ENCODE measurements at regions not wholly inside any gene's neighbourhood (a gene's known extent, or its start where the extent isn't known, plus 50 kb on each side); places are given as distances from the start of the nearest gene placed in this dataset.

DNA sequence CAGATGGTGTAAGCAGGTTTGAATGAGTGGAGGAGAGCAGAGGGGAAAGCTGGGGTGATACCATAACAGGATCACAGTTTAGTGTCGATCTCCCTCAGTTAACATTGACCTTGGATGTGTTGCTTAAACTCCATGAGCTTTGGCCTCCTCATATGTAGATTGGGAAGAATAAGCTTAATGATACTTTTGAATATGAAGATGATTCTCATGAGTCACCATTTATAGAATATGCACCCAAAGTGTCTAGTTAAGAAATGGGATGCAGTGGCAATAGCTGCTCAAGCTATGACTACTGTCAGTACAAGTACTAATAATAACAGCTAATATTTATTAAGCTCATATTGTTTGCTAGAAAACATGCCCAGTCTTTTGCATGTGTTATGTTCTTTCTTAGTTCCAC is 236.2 kb upstream of the KIRREL3 start:
- Mint-ChIP-seq H3K36me3 (no peaks in the 10 kb centered on the region), H3K27me3 (ENCODE audit: low read depth) (no peaks in the 10 kb centered on the region; the same call in 1 of the 2 replicates), H3K9me3 (no peaks in the 10 kb centered on the region), H3K27ac (no peak overlapping the region), H3K4me3 (no peak overlapping the region), H3K4me1 (no peaks in the 10 kb centered on the region)
- POLR2A ChIA-PET: no interaction called here
- TF ChIP-seq ETV6 (CRISPR knock-in tag; IDR thresholded peaks at IDR 0.05) (no peak), SMAD4 (CRISPR knock-in tag; IDR thresholded peaks at IDR 0.05) (no peak), NFYB (CRISPR knock-in tag; conservative IDR thresholded peaks at IDR 0.05; ENCODE audit: low read depth) (no peak), SP1 (CRISPR knock-in tag; conservative IDR thresholded peaks at IDR 0.05) (no peak), JUN (CRISPR knock-in tag; IDR thresholded peaks at IDR 0.05) (no peak), ZNF425 (CRISPR knock-in tag; conservative IDR thresholded peaks at IDR 0.05) (no peak), ZMAT4 (CRISPR knock-in tag; IDR thresholded peaks at IDR 0.05) (no peak), ZNF423 (CRISPR knock-in tag; IDR thresholded peaks at IDR 0.05) (no peak), GTF2I (CRISPR knock-in tag; conservative IDR thresholded peaks at IDR 0.05) (no peak), ZNF416 (CRISPR knock-in tag; IDR thresholded peaks at IDR 0.05) (no peak), NR2C2 (CRISPR knock-in tag; IDR thresholded peaks at IDR 0.05) (no peak), NFE2L1 (CRISPR knock-in tag; IDR thresholded peaks at IDR 0.05) (no peak), ZNF219 (CRISPR knock-in tag; IDR thresholded peaks at IDR 0.05; ENCODE audit: borderline replicate concordance) (no peak)
- TF ChIP-seq, protein P1, sequence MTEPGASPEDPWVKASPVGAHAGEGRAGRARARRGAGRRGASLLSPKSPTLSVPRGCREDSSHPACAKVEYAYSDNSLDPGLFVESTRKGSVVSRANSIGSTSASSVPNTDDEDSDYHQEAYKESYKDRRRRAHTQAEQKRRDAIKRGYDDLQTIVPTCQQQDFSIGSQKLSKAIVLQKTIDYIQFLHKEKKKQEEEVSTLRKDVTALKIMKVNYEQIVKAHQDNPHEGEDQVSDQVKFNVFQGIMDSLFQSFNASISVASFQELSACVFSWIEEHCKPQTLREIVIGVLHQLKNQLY (CRISPR knock-in tag; IDR thresholded peaks at IDR 0.05): no peak
- TF ChIP-seq, protein P2, sequence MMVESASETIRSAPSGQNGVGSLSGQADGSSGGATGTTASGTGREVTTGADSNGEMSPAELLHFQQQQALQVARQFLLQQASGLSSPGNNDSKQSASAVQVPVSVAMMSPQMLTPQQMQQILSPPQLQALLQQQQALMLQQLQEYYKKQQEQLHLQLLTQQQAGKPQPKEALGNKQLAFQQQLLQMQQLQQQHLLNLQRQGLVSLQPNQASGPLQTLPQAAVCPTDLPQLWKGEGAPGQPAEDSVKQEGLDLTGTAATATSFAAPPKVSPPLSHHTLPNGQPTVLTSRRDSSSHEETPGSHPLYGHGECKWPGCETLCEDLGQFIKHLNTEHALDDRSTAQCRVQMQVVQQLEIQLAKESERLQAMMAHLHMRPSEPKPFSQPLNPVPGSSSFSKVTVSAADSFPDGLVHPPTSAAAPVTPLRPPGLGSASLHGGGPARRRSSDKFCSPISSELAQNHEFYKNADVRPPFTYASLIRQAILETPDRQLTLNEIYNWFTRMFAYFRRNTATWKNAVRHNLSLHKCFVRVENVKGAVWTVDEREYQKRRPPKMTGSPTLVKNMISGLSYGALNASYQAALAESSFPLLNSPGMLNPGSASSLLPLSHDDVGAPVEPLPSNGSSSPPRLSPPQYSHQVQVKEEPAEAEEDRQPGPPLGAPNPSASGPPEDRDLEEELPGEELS (CRISPR knock-in tag; IDR thresholded peaks at IDR 0.05): no peak
- TF ChIP-seq, protein P3, sequence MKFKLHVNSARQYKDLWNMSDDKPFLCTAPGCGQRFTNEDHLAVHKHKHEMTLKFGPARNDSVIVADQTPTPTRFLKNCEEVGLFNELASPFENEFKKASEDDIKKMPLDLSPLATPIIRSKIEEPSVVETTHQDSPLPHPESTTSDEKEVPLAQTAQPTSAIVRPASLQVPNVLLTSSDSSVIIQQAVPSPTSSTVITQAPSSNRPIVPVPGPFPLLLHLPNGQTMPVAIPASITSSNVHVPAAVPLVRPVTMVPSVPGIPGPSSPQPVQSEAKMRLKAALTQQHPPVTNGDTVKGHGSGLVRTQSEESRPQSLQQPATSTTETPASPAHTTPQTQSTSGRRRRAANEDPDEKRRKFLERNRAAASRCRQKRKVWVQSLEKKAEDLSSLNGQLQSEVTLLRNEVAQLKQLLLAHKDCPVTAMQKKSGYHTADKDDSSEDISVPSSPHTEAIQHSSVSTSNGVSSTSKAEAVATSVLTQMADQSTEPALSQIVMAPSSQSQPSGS (CRISPR knock-in tag; IDR thresholded peaks at IDR 0.05; ENCODE audit: borderline replicate concordance, low read depth): no peak
- TF ChIP-seq, protein P4, sequence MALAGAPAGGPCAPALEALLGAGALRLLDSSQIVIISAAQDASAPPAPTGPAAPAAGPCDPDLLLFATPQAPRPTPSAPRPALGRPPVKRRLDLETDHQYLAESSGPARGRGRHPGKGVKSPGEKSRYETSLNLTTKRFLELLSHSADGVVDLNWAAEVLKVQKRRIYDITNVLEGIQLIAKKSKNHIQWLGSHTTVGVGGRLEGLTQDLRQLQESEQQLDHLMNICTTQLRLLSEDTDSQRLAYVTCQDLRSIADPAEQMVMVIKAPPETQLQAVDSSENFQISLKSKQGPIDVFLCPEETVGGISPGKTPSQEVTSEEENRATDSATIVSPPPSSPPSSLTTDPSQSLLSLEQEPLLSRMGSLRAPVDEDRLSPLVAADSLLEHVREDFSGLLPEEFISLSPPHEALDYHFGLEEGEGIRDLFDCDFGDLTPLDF (CRISPR knock-in tag; IDR thresholded peaks at IDR 0.05): no peak
- TF ChIP-seq, protein P5, sequence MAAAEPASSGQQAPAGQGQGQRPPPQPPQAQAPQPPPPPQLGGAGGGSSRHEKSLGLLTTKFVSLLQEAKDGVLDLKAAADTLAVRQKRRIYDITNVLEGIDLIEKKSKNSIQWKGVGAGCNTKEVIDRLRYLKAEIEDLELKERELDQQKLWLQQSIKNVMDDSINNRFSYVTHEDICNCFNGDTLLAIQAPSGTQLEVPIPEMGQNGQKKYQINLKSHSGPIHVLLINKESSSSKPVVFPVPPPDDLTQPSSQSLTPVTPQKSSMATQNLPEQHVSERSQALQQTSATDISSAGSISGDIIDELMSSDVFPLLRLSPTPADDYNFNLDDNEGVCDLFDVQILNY (CRISPR knock-in tag; IDR thresholded peaks at IDR 0.05): no peak
- DNase-seq (ENCODE audit: low spot score) (no peak), ATAC-seq (no peak)
- CTCF ChIA-PET: no interaction called here

DNA sequence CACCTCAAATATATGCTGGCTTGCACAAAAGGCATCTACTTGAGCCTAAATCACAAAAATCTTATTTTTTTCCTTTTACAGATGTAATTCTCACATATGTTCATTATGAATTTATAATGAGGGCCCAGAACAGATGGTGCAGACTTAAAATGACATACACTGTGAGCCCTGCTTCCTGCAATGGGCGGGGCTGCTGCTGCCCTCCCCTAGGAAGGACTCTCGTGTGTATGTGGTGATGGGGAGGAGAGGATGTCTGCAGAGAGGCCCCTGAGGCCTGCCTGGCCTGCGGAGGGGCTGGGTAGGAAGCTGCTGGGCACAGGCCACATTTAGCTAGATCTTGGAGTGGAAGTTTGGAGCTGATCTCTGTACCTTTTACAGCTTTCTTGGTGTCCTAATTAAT is 233.4 kb upstream of the KIRREL3 start:
- Mint-ChIP-seq H3K36me3 (no peaks in the 10 kb centered on the region), H3K4me3 (no peak overlapping the region), H3K4me1 (no peaks in the 10 kb centered on the region), H3K27ac (no peak overlapping the region), H3K9me3 (no peaks in the 10 kb centered on the region), H3K27me3 (ENCODE audit: low read depth) (no peaks in the 10 kb centered on the region; the same call in 1 of the 2 replicates)
- ChIA-PET CTCF (no interaction called here), POLR2A (no interaction called here)
- ATAC-seq (no peak), DNase-seq (ENCODE audit: low spot score) (no peak)
- TF ChIP-seq ZNF512 (CRISPR knock-in tag; IDR thresholded peaks at IDR 0.05; ENCODE audit: borderline replicate concordance) (no peak), FOXK1 (CRISPR knock-in tag; IDR thresholded peaks at IDR 0.05) (no peak), STAT6 (CRISPR knock-in tag; conservative IDR thresholded peaks at IDR 0.05; ENCODE audit: low read depth) (no peak)

Data from WTC11 (cell line).